HS-27A (cell line): ENCODE measurements at regions not wholly inside any gene's neighbourhood (a gene's known extent, or its start where the extent isn't known, plus 50 kb on each side); places are given as distances from the start of the nearest gene placed in this dataset.
"Not testable (repeated sequence)": the region's sequence is repeated elsewhere in the genome, so short reads cannot be mapped to it uniquely, and the experiment has no call there.

ENCODE experiments used
- DNase-seq: peaks from one replicate; pipeline ENCODE4 v3.0.0-alpha.2; 2012; ENCODE audit warnings: low read depth, missing footprints

- no peak for DNase-seq
Measured at GRCh38 chr16:88128556-88128955, 177.3 kb downstream of the BANP start.

- not testable (repeated sequence) for DNase-seq
Measured at GRCh38 chr16:88129133-88129532, 177.9 kb downstream of the BANP start.

- no peak for DNase-seq
Measured at GRCh38 chr16:88130016-88130415, 178.8 kb downstream of the BANP start.

GRCh38 chr16:88130681-88131080 is 179.4 kb downstream of the BANP start:
- DNase-seq = no peak

GRCh38 chr16:88131256-88131655 is 180.0 kb downstream of the BANP start:
- no peak for DNase-seq

- no peak for DNase-seq
Measured at GRCh38 chr16:88131966-88132365, 180.7 kb downstream of the BANP start.

- no peak for DNase-seq
Measured at GRCh38 chr16:88132836-88133506, 181.7 kb downstream of the BANP start.

- DNase-seq = no peak
Measured at GRCh38 chr16:88133507-88133843, 182.2 kb downstream of the BANP start.

GRCh38 chr16:88134172-88134898 is 183.1 kb downstream of the BANP start:
- DNase-seq = not testable (repeated sequence)

GRCh38 chr16:88134899-88135682 is 183.9 kb downstream of the BANP start:
- not testable (repeated sequence) for DNase-seq

- not testable (repeated sequence) for DNase-seq
Measured at GRCh38 chr16:88136211-88136713, 185.0 kb downstream of the BANP start.

- not testable (repeated sequence) for DNase-seq
Measured at GRCh38 chr16:88136939-88137338, 185.7 kb downstream of the BANP start.

- DNase-seq = not testable (repeated sequence)
Measured at GRCh38 chr16:88139141-88139540, 187.9 kb downstream of the BANP start.

GRCh38 chr16:88140195-88140594 is 189.0 kb downstream of the BANP start:
- DNase-seq = not testable (repeated sequence)

GRCh38 chr16:88141580-88141979 is 190.3 kb downstream of the BANP start:
- DNase-seq = no peak

- DNase-seq = not testable (repeated sequence)
Measured at GRCh38 chr16:88142056-88142935, 191.1 kb downstream of the BANP start.

GRCh38 chr16:88143122-88144027 is 192.1 kb downstream of the BANP start:
- DNase-seq = not testable (repeated sequence)

- no peak for DNase-seq
Measured at GRCh38 chr16:88144028-88144511, 192.8 kb downstream of the BANP start.

GRCh38 chr16:88145376-88145775 is 194.1 kb downstream of the BANP start:
- not testable (repeated sequence) for DNase-seq

- not testable (repeated sequence) for DNase-seq
Measured at GRCh38 chr16:88145824-88146405, 194.7 kb downstream of the BANP start.
